Ovary (tissue), 7 donors: ENCODE measurements at regions not wholly inside any gene's neighbourhood (a gene's known extent, or its start where the extent isn't known, plus 50 kb on each side); places are given as distances from the start of the nearest gene placed in this dataset.

Source experiments
- DNase-seq, 5 donors: peaks; one replicate each; pipeline ENCODE4 v3.0.0-alpha.2; 2019 to 2020
- H3K27ac ChIP-seq, 2 donors: fragments of 200-600 bp; one replicate each; pipeline versions ENCODE4 v1.5.1 to v1.8.0; 2019 to 2022
- H3K27me3 ChIP-seq: fragments of 200-600 bp; one replicate; pipeline ENCODE4 v1.8.0; 2022
- H3K36me3 ChIP-seq: fragments of 200-600 bp; sonication (generic); one replicate; pipeline ENCODE4 v1.5.1; 2019
- H3K4me1 ChIP-seq: one replicate; pipeline ENCODE4 v1.8.1; 2013; ENCODE audit warnings: mild to moderate bottlenecking, moderate library complexity; ENCODE audit not compliant: insufficient read depth
- H3K4me3 ChIP-seq: fragments of 200-600 bp; sonication (generic); one replicate; pipeline ENCODE4 v1.5.1; 2017
- H3K9me3 ChIP-seq, 2 donors: fragments of 200-600 bp in 1 of 2; sonication (generic) in 1 of 2; one replicate each; pipeline versions ENCODE4 v1.5.1 to v1.8.1; 2013 to 2019; ENCODE audit warnings: mild to moderate bottlenecking in 1 of 2, moderate library complexity in 1 of 2
- CTCF ChIP-seq, 3 donors: fragments of 450-650 bp in 2 of 3; fragments of 200-600 bp in 1 of 3; IDR thresholded peaks; one replicate each; pipeline versions ENCODE4 v1.5.1 to v1.8.0; 2016 to 2022; ENCODE audit warnings: antibody characterized with exemption in 3 of 3, mild to moderate bottlenecking in 1 of 3
- EP300 ChIP-seq: sonication (generic); formaldehyde crosslinking; IDR thresholded peaks from one replicate; pipeline ENCODE4 v1.6.1; 2017; ENCODE audit warnings: antibody characterized with exemption
- POLR2A ChIP-seq: fragments of 450-650 bp; IDR thresholded peaks from one replicate; pipeline ENCODE4 v1.6.1; 2017; ENCODE audit warnings: antibody characterized with exemption, mild to moderate bottlenecking, moderate library complexity
- WGBS, 3 donors: extraction: QIAGEN DNeasy Blood & Tissue Kit in 1 of 3; methylation state at CpG; one replicate each; pipeline versions ENCODE4 v1.1.5 to v1.1.7; 2013 to 2017; 5-methylcytosine and 5-hydroxymethylcytosine counted together
- intact Hi-C, 4 donors: fragments of 100-400 bp; cut with DNase I; formaldehyde crosslinking; loops; one replicate each; pipeline versions ENCODE4 v1.11.0 to v1.15.1; 2022 to 2023
- donor health status: DM: no; HTN: no; CAD: no; lungs with moderate emphysema.
- donor health status: DM: no; HTN: no; CAD: no.
- donor health status: Bipolar disorder and iron deficiency.
- donor health status: DM: no; HTN: no; CAD: no.
- donor health status: DM: yes; HTN: yes; CAD: no.

- Histone ChIP-seq H3K4me3 (no peak overlapping the region), H3K27me3 (no peaks in the 10 kb centered on the region), H3K4me1 (no peaks in the 10 kb centered on the region), H3K36me3 (no peaks in the 10 kb centered on the region), H3K27ac (no peak overlapping the region), H3K9me3 (no peaks in the 10 kb centered on the region)
- WGBS, 3 donors, result 96 to 97% (median 97%) methylated on average over 19 of the region's 19 CpGs
- no peak for TF ChIP-seq EP300
- no peak for TF ChIP-seq CTCF (IDR thresholded peaks at IDR 0.05)
- TF ChIP-seq POLR2A, result no peak
- intact Hi-C loops, result no loop called here
- no peak for DNase-seq
These were observed 1238.4 kb upstream of the NCAM2 start for GRCh38 chr21:19759836-19760235.

- TF ChIP-seq CTCF (IDR thresholded peaks at IDR 0.05) (no peak), POLR2A (no peak), EP300 (no peak)
- Histone ChIP-seq H3K4me3 (no peak overlapping the region), H3K9me3 (no peaks in the 10 kb centered on the region), H3K4me1 (no peaks in the 10 kb centered on the region), H3K27me3 (no peaks in the 10 kb centered on the region), H3K36me3 (no peaks in the 10 kb centered on the region), H3K27ac (no peak overlapping the region)
- no peak for DNase-seq
- 11 to 29% (median 27%) methylated on average over 1 of the region's 1 CpG for WGBS, 3 donors
- intact Hi-C loops, result no loop called here
These were observed 1230.7 kb upstream of the NCAM2 start for GRCh38 chr21:19767546-19767945.

GRCh38 chr21:19771881-19772280, 1226.3 kb upstream of the NCAM2 start:
- intact Hi-C loops, result no loop called here
- Histone ChIP-seq H3K9me3 (no peaks in the 10 kb centered on the region), H3K4me1 (no peaks in the 10 kb centered on the region), H3K27ac (no peak overlapping the region), H3K4me3 (no peak overlapping the region), H3K27me3 (peaks cover 2% of the 10 kb centered on the region), H3K36me3 (no peaks in the 10 kb centered on the region)
- TF ChIP-seq CTCF (IDR thresholded peaks at IDR 0.05) (no peak), EP300 (no peak)
- DNase-seq, result no peak
- 85 to 88% (median 86%) methylated on average over 2 of the region's 2 CpGs for WGBS, 3 donors

- intact Hi-C loops, result loop anchor here in 1 of 4 donors (5.0 kb wide), 1 partner anchor 81 kb away; no protein-coding TSS in a partner anchor
- 73 to 74% (median 73%) methylated on average over 1 of the region's 1 CpG for WGBS, 3 donors
- Histone ChIP-seq H3K27me3 (peaks cover 2% of the 10 kb centered on the region), H3K9me3 (no peaks in the 10 kb centered on the region), H3K4me3 (no peak overlapping the region), H3K36me3 (no peaks in the 10 kb centered on the region), H3K4me1 (no peaks in the 10 kb centered on the region), H3K27ac (no peak overlapping the region)
- TF ChIP-seq EP300 (no peak), POLR2A (no peak), CTCF (IDR thresholded peaks at IDR 0.05) (no peak)
- DNase-seq, result no peak
These were observed 1222.1 kb upstream of the NCAM2 start for GRCh38 chr21:19776076-19776475.
